ENCODE measurements at regions not wholly inside any gene's neighbourhood (a gene's known extent, or its start where the extent isn't known, plus 50 kb on each side); places are given as distances from the start of the nearest gene placed in this dataset.

- Histone ChIP-seq H3K4me1 (ENCODE audit: control insufficient read depth, insufficient read depth, low read length) (no peaks in the 10 kb centered on the region), H3K36me3 (ENCODE audit: control insufficient read depth, insufficient read depth, low read length) (no peaks in the 10 kb centered on the region), H3K4me3 (ENCODE audit: low read length) (peak overlapping the region; percentile 75), H3K9ac (ENCODE audit: extremely low read depth, low read length, poor library complexity, severe bottlenecking) (no peak overlapping the region), H3K27ac (ENCODE audit: low read depth, low read length) (no peak overlapping the region), H3K9me3 (ENCODE audit: control insufficient read depth, low read length) (no peaks in the 10 kb centered on the region), H3K27me3 (ENCODE audit: control insufficient read depth, insufficient read depth, low read length, poor library complexity, severe bottlenecking) (peaks cover 100% of the 10 kb centered on the region)
- TF ChIP-seq CTCF (conservative IDR thresholded peaks at IDR 0.05), result no peak
- Mint-ChIP-seq H3K4me3 (peak overlapping the region; percentile 59), H3K36me3 (ENCODE audit: low read depth) (no peaks in the 10 kb centered on the region), H3K27me3 (ENCODE audit: insufficient read depth) (peaks cover 95% of the 10 kb centered on the region), H3K4me1 (peaks cover 33% of the 10 kb centered on the region), H3K9me3 (peaks cover 10% of the 10 kb centered on the region), H3K27ac (no peak overlapping the region)
- 0 to 6% methylated on average over 1 to 8 of the region's 12 CpGs for WGBS, 2 experiments (ENCODE audit: insufficient coverage in 1 of 2, insufficient read length in 1 of 2)
- no peak for DNase-seq
These were observed 244.4 kb upstream of the TOPAZ1 start for GRCh38 chr3:43997316-43997715.

GRCh38 chr3:43997788-43998369, 243.8 kb upstream of the TOPAZ1 start:
- peaks cover 33% of the 10 kb centered on the region for H3K4me1 Mint-ChIP-seq
- no peak overlapping the region for H3K27ac Mint-ChIP-seq

DNA sequence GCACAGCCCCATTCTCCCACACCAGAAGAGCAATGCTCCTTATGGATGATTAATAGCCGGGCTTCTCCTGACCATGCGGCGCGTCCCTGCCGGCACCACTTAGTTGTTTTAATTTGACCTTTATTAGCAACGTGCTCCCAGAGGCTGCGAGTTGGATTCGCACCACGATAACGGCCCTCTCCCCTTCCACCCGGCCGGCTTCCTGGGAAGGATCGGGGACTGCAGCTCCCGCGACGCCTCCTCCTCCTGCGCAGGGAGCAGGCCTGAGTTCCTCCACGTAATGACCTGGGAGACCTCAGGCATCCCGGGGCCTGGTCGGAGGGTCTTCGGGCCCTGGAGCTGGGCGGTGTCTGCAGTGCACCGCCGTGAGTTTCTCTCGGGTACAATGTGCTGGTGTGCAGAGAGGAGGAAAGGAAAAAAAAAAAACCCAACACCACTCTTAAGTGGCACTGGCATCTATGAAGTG, 243.3 kb upstream of the TOPAZ1 start:
- H3K4me3 Mint-ChIP-seq, result peak overlapping the region; percentile 59
- H3K9ac ChIP-seq (ENCODE audit: extremely low read depth, low read length, poor library complexity, severe bottlenecking), result no peak overlapping the region
- H3K9me3 Mint-ChIP-seq, result peaks cover 7% of the 10 kb centered on the region
- H3K4me3 ChIP-seq (ENCODE audit: low read length), result peak overlapping the region; percentile 78
- H3K27me3 Mint-ChIP-seq (ENCODE audit: insufficient read depth), result peaks cover 93% of the 10 kb centered on the region
- no peak overlapping the region for H3K27ac Mint-ChIP-seq
- no peaks in the 10 kb centered on the region for H3K36me3 Mint-ChIP-seq (ENCODE audit: low read depth)
- H3K9me3 ChIP-seq (ENCODE audit: control insufficient read depth, low read length), result no peaks in the 10 kb centered on the region
- 0 to 1% methylated on average over 11 to 25 of the region's 25 CpGs for WGBS, 2 experiments (ENCODE audit: insufficient coverage in 1 of 2, insufficient read length in 1 of 2)
- TF ChIP-seq CTCF (conservative IDR thresholded peaks at IDR 0.05), result no peak
- peaks cover 97% of the 10 kb centered on the region for H3K27me3 ChIP-seq (ENCODE audit: control insufficient read depth, insufficient read depth, low read length, poor library complexity, severe bottlenecking)
- H3K4me1 ChIP-seq (ENCODE audit: control insufficient read depth, insufficient read depth, low read length), result no peaks in the 10 kb centered on the region
- H3K27ac ChIP-seq (ENCODE audit: low read depth, low read length), result no peak overlapping the region
- H3K4me1 Mint-ChIP-seq, result peaks cover 33% of the 10 kb centered on the region
- peak; percentile 79 for DNase-seq
- H3K36me3 ChIP-seq (ENCODE audit: control insufficient read depth, insufficient read depth, low read length), result no peaks in the 10 kb centered on the region

More at GRCh38 chr3:43997788-43998369, 243.8 kb upstream of the TOPAZ1 start:
- H3K4me1 ChIP-seq (ENCODE audit: control insufficient read depth, insufficient read depth, low read length), result no peaks in the 10 kb centered on the region
- no peak overlapping the region for H3K9ac ChIP-seq (ENCODE audit: extremely low read depth, low read length, poor library complexity, severe bottlenecking)
- H3K27me3 ChIP-seq (ENCODE audit: control insufficient read depth, insufficient read depth, low read length, poor library complexity, severe bottlenecking), result peaks cover 100% of the 10 kb centered on the region
- no peak for TF ChIP-seq CTCF (conservative IDR thresholded peaks at IDR 0.05)
- peak; percentile 73 for DNase-seq
- no peak overlapping the region for H3K27ac ChIP-seq (ENCODE audit: low read depth, low read length)
- H3K9me3 Mint-ChIP-seq, result peaks cover 10% of the 10 kb centered on the region
- H3K36me3 Mint-ChIP-seq (ENCODE audit: low read depth), result no peaks in the 10 kb centered on the region
- H3K4me3 ChIP-seq (ENCODE audit: low read length), result peak overlapping the region; percentile 78
- 2% methylated on average over 9 to 33 of the region's 33 CpGs for WGBS, 2 experiments (ENCODE audit: insufficient coverage in 1 of 2, insufficient read length in 1 of 2)
- peaks cover 96% of the 10 kb centered on the region for H3K27me3 Mint-ChIP-seq (ENCODE audit: insufficient read depth)
- no peaks in the 10 kb centered on the region for H3K36me3 ChIP-seq (ENCODE audit: control insufficient read depth, insufficient read depth, low read length)
- H3K9me3 ChIP-seq (ENCODE audit: control insufficient read depth, low read length), result no peaks in the 10 kb centered on the region
- H3K4me3 Mint-ChIP-seq, result peak overlapping the region; percentile 59
